ENCODE measurements at regions not wholly inside any gene's neighbourhood (a gene's known extent, or its start where the extent isn't known, plus 50 kb on each side); places are given as distances from the start of the nearest gene placed in this dataset.
"Not testable (repeated sequence)": the region's sequence is repeated elsewhere in the genome, so short reads cannot be mapped to it uniquely, and the experiment has no call there.

DNA sequence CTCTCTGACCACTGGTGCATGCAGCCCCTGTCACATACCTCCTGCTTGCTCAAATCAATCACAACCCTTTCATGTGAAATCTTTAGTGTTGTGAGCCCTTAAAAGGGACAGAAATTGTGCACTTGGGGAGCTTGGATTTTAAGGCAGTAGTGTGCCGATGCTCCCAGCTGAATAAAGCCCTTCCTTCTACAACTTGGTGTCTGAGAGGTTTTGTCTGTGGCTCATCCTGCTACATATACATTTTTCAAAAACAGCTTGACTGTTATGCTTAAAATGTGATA, 413.8 kb downstream of the DAD1 start:
- ATAC-seq (ENCODE audit: poor library complexity); DNase-seq; intact Hi-C loops (cut with DNase I): not testable (repeated sequence)

DNA sequence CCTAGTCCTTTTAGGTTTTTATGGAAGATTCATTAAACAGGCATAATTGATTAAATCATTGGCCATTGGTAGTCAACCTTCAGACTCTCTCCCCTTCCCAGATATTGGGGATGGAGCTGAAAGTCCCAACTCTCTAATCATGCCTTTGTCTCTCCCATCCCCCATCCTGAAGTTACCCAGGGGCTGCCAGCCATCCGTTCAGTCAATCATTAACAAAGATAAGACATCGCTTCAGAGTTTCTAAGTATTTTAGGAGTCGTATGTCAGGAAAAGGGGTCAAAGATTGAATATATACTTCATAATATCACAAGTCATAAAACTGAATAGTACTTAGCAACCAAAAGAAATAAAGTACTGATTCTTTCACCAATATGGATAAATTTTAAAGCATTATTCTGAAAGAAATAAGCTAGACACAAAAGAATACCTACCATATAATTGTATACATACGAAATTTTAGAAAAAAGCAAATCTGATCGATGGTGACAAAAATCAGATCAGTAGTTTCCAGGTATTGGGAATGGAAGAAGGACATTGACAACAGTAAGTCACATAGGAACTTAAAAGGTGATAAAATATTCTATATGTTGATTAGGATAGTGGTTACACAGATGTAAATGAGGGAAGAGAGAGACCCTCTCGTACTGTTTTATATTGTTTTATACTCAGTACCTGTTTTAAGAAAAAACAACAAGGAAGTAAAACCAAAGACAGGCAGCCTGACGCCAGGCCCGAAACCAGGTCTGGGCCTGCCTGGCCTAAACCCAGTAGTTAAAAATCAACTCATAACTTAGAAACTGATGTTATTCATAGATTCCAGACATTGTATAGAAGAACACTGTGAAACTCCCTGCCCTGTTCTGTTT, 414.4 kb downstream of the DAD1 start:
- no peak for ATAC-seq (ENCODE audit: poor library complexity)
- no peak for DNase-seq
- intact Hi-C loops (cut with DNase I): no loop called here

DNA sequence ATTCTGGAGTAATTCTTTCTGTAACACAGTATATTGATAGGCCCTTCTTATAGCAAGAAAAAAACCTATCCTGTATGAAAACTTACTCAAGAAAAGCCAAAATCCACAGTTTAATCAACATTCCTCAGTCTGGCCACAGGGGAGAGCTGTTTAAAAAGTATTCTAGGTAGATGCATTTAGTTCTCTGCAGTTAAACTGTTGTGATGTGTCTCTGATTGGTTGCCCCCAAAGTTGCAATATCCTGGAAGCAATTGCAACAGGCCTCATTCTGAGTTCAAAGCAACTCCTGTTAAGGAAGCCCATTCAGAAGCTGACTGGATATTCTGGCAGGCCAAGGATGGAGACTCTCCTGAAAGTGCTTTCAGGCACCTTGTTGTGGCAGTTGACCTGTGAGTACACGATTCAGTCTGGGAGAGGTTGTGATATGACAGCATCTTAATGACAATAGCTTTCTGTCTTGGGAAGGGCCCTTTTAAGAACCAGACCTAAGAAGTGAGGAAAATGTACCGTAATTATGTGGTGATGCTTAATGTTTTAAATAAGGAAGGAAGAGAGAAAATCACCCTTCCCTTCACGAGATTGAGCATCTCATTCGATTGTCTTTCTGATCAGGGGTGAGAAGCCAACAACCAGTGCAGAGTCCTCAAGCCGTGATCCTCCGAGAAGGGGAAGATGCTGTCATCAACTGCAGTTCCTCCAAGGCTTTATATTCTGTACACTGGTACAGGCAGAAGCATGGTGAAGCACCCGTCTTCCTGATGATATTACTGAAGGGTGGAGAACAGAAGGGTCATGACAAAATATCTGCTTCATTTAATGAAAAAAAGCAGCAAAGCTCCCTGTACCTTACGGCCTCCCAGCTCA, 420.7 kb downstream of the DAD1 start:
- ATAC-seq (ENCODE audit: poor library complexity): no peak
- no peak for DNase-seq
- intact Hi-C loops (cut with DNase I): no loop called here

DNA sequence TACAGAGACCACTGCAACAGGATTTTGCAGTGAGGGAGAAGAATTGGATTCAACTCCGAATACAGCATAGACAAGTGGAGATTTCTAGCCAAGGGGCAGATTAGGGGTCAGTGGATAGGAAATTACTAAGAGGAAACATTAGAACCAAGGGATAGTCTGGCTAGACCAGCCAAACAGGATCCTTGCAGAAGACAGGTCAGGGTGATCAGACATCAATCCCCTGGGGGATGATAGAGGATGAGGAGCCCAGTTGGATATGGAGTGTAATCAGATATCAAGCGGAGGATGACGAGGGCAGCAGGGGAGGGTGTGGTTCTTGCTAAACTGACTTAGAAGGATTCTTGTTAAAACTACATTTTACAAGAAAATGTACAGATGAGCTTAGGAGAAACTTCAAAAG, 424.4 kb downstream of the DAD1 start:
- intact Hi-C loops (cut with DNase I): no loop called here
- DNase-seq (no peak), ATAC-seq (ENCODE audit: poor library complexity) (no peak)

DNA sequence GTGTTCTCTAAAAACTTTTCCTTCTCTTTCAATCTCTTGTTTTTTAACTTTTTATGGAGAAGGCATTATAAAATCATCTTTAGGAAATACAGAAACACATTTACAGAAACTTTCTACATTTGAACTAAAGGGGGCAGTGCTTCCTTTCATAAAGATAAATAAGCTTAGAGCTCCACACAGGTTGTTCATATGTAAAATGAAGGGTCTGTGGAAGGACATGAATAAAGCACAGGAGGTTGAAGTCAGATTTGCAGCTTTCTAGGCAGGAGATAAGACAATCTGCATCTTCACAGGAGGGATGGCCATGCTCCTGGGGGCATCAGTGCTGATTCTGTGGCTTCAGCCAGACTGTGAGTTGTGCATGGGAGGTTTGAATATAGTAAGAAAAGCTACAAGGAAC, 426.0 kb downstream of the DAD1 start:
- ATAC-seq (ENCODE audit: poor library complexity) (no peak), DNase-seq (no peak)
- intact Hi-C loops (cut with DNase I): no loop called here

DNA sequence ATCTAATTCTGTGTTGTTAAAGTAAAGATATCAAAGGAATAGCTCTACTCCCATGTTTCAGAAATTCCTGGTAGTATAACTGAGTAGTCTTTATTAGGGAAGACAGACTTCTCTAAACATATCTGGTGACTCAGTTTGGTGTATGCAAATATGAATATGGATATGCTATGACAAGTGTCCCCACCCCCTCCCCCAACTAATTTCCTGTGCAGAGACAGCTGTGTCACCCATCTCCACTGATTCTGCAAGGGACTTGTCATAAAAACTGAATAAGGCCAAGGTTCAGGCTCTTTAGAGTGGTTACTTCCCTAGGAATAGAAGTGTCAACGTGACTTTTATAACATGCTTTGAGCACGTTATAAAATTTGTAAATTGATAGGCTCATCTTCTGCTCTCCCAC, 429.1 kb downstream of the DAD1 start:
- DNase-seq: no peak
- intact Hi-C loops (cut with DNase I): no loop called here
- no peak for ATAC-seq (ENCODE audit: poor library complexity)

DNA sequence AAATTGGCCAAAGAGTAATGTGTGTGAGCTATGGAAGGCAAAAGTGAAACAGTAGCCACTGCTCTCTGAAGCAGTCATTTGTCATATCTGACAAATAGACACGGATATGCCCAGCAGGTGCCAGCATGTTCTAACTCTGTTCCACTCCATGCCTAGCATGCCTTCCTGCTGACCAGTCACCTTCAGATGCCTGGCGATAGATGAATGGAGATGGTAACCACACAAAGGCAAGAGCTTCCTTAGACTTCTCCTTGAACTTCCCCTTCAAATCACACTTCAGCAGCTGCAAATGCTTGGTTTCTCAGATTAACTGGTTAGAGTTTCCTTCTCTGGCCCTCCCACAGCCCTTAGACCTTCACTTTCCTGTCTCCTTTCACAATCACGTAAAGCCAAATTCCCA, 429.9 kb downstream of the DAD1 start:
- no peak for ATAC-seq (ENCODE audit: poor library complexity)
- no peak for DNase-seq
- intact Hi-C loops (cut with DNase I): no loop called here

DNA sequence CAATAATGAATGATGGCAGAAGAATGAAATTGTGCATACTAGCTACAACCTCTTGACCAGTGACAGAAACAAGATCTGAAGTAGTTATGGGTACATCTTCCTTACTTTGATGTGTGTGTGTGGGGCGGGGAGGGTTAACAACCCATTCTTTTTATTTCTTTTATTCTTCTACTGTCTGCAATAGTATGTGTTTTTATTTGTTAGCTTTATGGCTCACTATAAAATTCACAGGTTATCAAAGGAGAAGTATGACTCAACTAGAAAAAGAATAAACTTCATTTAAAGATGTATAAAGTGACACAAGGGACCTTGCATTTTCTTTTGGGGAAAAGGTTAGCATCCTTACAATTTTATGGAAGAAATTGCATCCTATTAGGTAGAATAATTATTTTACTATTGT, 430.5 kb downstream of the DAD1 start:
- ATAC-seq (ENCODE audit: poor library complexity): no peak
- DNase-seq: no peak
- intact Hi-C loops (cut with DNase I): no loop called here

DNA sequence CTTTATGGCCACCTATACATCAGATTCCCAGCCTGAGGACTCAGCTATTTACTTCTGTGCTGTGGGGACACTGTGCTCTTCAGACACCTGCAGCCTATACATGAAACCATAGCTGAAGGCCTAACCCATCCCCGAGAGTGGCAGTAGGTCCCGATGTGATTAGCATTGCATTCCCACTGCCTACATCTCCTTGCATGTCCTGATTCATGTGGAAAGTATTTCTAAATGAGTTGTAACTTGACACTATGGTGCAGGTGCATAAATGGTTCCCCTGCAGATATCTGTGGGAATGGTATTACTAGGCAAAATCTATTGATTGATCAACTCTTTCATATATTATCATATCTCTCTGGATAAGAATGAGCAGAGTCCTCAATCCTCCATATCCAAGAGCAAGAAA, 433.5 kb downstream of the DAD1 start:
- no peak for DNase-seq
- ATAC-seq (ENCODE audit: poor library complexity): no peak
- intact Hi-C loops (cut with DNase I): no loop called here

DNA sequence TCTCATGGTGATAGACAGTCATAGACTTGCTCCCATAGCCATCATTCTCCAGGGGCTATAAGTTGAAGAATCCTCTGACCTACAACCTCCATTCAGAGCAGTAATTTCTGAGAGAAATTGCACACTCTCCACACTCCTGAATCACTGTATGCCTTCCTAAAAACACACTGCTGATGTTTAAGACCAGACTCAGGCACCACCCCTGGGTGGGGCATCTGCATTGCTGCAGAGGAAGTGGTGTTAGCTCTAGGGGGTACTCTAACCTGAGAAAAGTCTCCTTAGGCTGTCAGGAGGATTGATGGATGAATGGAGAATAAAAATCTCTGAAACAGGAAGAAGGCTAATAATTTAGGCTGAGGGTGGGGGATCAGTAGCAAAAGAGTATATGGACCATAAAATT, 436.1 kb downstream of the DAD1 start:
- no peak for ATAC-seq (ENCODE audit: poor library complexity)
- intact Hi-C loops (cut with DNase I): no loop called here

DNA sequence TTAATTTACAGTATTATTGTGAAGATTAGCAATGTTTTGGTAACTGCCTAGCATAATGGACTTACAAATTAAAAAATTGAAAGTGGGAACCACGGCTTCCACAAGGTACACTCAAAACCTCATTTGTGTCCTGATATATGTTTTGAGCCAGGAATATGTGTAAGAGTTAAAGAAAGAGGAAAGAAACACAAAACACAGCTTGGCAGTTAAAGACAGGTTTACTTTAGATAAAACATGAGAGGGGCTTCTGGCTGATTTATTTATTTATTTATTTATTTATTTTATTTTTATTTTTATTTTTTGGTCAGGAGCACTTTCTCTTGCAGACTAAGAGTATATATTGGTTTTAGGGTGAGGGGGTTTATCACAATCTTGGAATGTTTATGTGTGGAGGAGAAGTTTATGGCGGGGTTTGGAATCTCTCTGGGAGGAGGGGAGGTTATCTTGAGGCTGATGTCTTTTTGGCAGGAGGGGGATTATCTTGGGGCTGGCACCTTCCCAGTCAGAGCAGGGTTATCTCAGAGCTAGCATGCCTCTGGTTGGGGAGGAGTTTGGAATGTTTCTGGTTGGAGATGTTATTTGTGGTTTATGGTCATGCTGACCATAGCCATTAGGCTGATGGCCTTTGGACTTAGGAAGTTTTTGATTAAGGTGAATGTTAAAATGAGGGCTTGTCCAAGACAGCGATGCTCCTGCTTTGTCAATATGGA, 436.7 kb downstream of the DAD1 start:
- no peak for ATAC-seq (ENCODE audit: poor library complexity)
- DNase-seq: no peak
- intact Hi-C loops (cut with DNase I): no loop called here

More for the DNA sequence above, 436.1 kb downstream of the DAD1 start:
- no peak for DNase-seq

DNA sequence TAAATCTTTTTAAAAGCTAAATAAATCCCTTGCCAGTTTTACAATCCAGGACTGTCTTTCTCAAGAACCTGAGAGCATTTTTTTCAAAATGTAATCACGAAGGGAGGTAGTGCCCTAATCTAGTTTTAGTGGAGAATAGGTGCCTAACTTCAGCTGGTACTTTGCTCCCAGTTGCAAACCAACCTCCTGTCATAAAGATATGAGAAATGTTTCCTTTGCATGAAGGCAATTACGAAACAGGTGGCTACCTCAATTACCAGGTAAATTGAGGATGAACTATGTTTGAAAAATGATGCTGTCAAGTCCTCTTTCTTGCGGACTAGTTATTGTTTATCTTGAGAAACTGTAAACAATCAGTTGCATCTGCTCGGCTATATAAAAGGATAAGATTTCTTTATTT, 437.9 kb downstream of the DAD1 start:
- ATAC-seq (ENCODE audit: poor library complexity) (no peak), DNase-seq (no peak)
- intact Hi-C loops (cut with DNase I): no loop called here

DNA sequence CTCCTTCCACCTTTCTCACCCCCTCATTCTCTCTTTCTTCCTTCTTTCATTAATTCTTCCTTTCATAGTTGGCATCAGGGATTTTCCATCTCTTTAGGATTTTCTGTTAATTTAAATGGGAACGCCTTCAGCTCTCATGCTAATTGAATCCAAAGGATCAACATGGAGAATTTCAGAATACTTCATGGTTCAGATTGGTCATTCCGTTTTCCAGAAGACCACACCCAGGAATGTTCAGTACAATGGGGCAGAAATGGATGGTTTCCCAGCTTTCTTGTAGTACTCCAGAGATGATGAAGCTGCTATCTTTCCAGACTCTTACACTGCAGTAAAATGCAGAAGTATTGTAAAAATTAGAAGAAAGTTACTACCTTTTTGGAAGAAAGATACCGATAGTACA, 440.0 kb downstream of the DAD1 start:
- intact Hi-C loops (cut with DNase I): no loop called here
- no peak for DNase-seq

DNA sequence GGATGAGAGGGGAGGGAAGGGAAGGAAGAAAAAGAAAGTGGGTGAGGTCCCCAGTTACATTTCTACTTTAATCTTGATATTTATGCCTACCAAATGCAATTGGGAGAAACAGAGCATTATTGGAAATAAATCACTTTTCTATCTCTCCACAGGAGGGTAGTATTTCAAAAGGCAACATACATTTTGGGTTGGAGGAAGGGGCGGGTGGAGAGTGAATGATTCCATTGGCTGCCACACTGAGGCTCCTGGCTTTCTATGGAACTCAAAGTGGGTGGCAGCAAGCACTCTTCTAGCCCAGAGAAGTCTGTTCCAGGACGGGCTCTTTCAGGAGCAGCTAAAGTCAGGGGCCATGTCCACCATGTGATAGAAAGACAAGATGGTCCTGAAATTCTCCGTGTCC, 441.3 kb downstream of the DAD1 start:
- no peak for DNase-seq
- intact Hi-C loops (cut with DNase I): no loop called here
- ATAC-seq (ENCODE audit: poor library complexity): no peak

More for the DNA sequence above, 440.0 kb downstream of the DAD1 start:
- ATAC-seq (ENCODE audit: poor library complexity): no peak

DNA sequence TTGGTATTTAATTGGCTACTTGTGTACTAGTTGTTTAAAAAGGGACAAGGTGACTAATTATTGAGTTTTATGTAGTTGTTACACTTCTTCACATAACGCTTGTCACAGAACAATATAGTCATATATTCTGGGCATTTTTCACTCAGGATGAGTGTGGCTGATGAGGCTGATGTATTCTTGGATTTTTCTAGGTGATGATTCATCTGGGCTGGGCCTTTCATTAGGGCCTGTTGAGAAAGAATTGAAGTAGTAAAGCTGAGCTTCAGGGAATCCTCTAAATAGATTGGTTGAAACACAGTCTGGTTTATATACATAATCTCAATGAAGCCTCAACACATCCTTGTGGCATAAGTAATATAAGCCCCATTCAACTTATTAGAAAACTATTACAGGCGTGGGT, 445.7 kb downstream of the DAD1 start:
- ATAC-seq (ENCODE audit: poor library complexity) (no peak), DNase-seq (no peak)
- intact Hi-C loops (cut with DNase I): no loop called here

DNA sequence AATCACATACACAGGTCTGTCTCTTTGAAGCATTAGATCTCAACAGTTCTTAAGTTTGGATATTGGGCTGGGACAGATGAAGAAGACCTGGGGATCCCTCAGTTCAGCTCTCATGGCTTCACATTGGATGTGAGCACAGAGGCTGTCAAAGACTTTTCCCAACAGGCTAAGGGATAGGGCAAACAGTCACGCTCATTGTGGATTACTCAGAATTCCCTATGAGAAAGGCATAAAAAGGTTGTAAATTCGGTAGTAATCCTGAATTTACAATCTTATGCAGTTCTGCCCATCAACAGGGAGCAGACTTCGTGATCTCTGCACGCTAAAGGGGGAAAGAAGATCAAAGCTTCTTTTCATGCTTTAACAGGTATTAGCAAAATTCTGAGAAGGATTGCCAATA, 448.4 kb downstream of the DAD1 start:
- intact Hi-C loops (cut with DNase I): no loop called here
- DNase-seq: no peak

DNA sequence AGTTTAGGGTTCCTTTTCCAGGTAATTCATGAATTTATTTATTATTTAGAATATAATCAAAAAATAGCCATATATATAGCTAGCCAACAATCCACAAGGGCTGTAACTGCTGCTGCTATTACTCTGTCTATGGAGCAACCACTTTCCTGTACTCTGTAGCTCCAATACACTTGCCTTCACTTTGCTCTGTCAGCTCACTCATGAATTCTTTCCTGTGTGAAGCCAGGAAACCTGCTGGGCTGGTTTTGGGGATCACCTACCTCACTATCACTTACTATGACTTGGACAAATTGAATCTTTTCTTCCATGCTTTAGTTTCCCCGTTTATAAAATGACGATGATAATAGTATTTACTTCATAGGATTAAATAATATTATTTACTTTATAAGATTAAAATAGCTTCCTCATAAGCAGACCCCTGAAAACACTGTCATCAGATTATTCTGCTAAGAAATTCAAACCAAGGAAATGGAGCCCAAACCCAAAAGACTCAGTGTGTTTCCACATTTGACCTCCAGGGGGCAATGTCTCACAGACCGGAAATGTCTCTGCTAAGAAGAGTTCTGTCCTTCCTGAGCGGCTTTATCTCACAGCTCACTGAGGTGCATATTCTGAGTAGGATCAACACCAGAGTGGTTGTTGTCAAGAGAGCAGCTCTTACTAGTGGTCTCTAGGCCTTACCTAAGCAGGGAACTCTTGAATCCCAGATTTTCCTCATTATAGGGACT, 457.1 kb downstream of the DAD1 start:
- intact Hi-C loops (cut with DNase I): no loop called here
- ATAC-seq (ENCODE audit: poor library complexity) (no peak), DNase-seq (no peak)

More for the DNA sequence above, 448.4 kb downstream of the DAD1 start:
- ATAC-seq (ENCODE audit: poor library complexity): no peak

DNA sequence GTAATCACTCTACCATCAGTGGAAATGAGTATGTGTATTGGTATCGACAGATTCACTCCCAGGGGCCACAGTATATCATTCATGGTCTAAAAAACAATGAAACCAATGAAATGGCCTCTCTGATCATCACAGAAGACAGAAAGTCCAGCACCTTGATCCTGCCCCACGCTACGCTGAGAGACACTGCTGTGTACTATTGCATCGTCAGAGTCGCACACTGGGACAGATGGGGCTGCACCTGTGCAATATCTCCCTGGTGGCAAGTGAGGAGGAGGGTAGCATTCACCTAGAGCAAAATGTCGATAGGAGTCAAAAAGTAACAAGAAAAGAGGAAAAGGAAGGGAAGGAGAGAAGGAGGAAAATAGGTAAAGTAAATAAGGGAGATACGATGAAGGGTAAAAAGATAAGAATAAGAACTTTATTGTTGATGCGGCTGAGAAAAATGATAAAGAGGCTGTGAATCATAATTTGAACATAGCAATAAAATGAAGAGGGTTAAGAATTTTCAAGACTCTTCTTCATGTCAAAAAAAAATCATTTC, 450.5 kb upstream of the OR4E1 start:
- intact Hi-C loops (cut with DNase I): no loop called here
- DNase-seq (no peak), ATAC-seq (ENCODE audit: poor library complexity) (no peak)
